HG02852 (cell line): ENCODE measurements at regions not wholly inside any gene's neighbourhood (a gene's known extent, or its start where the extent isn't known, plus 50 kb on each side); places are given as distances from the start of the nearest gene placed in this dataset.
"Not testable (repeated sequence)": the region's sequence is repeated elsewhere in the genome, so short reads cannot be mapped to it uniquely, and the experiment has no call there.

ENCODE experiments used
- ATAC-seq: cut with Tn5 transposase; IDR thresholded peaks from one replicate; pipeline ENCODE4 v1.9.1; 2021; ENCODE audit warnings: mild to moderate bottlenecking, moderate library complexity; ENCODE audit not compliant: unreplicated experiment

- ATAC-seq = not testable (repeated sequence)
Measured at GRCh38 chr4:4030509-4030908, 196.2 kb downstream of the OTOP1 start.

GRCh38 chr4:4031446-4032135 is 195.1 kb downstream of the OTOP1 start:
- not testable (repeated sequence) for ATAC-seq

GRCh38 chr4:4032364-4032763 is 194.4 kb downstream of the OTOP1 start:
- ATAC-seq = not testable (repeated sequence)

- not testable (repeated sequence) for ATAC-seq
Measured at GRCh38 chr4:4032801-4033605, 193.7 kb downstream of the OTOP1 start.

GRCh38 chr4:4037399-4038138 is 189.2 kb downstream of the OTOP1 start:
- ATAC-seq = not testable (repeated sequence)

- not testable (repeated sequence) for ATAC-seq
Measured at GRCh38 chr4:4045823-4046222, 180.9 kb downstream of the OTOP1 start.

GRCh38 chr4:4046686-4047085 is 180.0 kb downstream of the OTOP1 start:
- ATAC-seq = not testable (repeated sequence)

- ATAC-seq = not testable (repeated sequence)
Measured at GRCh38 chr4:4047202-4047601, 179.5 kb downstream of the OTOP1 start.

- ATAC-seq = not testable (repeated sequence)
Measured at GRCh38 chr4:4048227-4048626, 178.5 kb downstream of the OTOP1 start.

GRCh38 chr4:4050781-4051180 is 175.9 kb downstream of the OTOP1 start:
- not testable (repeated sequence) for ATAC-seq

GRCh38 chr4:4052933-4053332 is 173.8 kb downstream of the OTOP1 start:
- ATAC-seq = not testable (repeated sequence)

GRCh38 chr4:4057226-4057625 is 169.5 kb downstream of the OTOP1 start:
- ATAC-seq = not testable (repeated sequence)

- ATAC-seq = not testable (repeated sequence)
Measured at GRCh38 chr4:4084171-4084570, 142.6 kb downstream of the OTOP1 start.

- ATAC-seq = not testable (repeated sequence)
Measured at GRCh38 chr4:4089716-4090419, 136.9 kb downstream of the OTOP1 start.

GRCh38 chr4:4090720-4091119 is 136.0 kb downstream of the OTOP1 start:
- not testable (repeated sequence) for ATAC-seq

GRCh38 chr4:4092159-4092558 is 134.6 kb downstream of the OTOP1 start:
- not testable (repeated sequence) for ATAC-seq

GRCh38 chr4:4099610-4100009 is 127.1 kb downstream of the OTOP1 start:
- ATAC-seq = not testable (repeated sequence)

GRCh38 chr4:4106923-4107322 is 119.8 kb downstream of the OTOP1 start:
- not testable (repeated sequence) for ATAC-seq

- not testable (repeated sequence) for ATAC-seq
Measured at GRCh38 chr4:4107411-4108107, 119.2 kb downstream of the OTOP1 start.

- not testable (repeated sequence) for ATAC-seq
Measured at GRCh38 chr4:4115381-4115780, 111.3 kb downstream of the OTOP1 start.
